Activated CD4-positive, alpha-beta T cell treated with anti-CD3 and anti-CD28 coated beads, Interleukin-2, amount 50 U/mL, for 24 hours (primary cell): ENCODE measurements at regions not wholly inside any gene's neighbourhood (a gene's known extent, or its start where the extent isn't known, plus 50 kb on each side); places are given as distances from the start of the nearest gene placed in this dataset.
"Not testable (repeated sequence)": the region's sequence is repeated elsewhere in the genome, so short reads cannot be mapped to it uniquely, and the experiment has no call there.

Source experiments
- DNase-seq, 2 donors: peaks; one replicate each; pipeline ENCODE4 v3.0.0-alpha.2; 2020; ENCODE audit warnings: low read depth in 1 of 2, low spot score in 1 of 2

DNA sequence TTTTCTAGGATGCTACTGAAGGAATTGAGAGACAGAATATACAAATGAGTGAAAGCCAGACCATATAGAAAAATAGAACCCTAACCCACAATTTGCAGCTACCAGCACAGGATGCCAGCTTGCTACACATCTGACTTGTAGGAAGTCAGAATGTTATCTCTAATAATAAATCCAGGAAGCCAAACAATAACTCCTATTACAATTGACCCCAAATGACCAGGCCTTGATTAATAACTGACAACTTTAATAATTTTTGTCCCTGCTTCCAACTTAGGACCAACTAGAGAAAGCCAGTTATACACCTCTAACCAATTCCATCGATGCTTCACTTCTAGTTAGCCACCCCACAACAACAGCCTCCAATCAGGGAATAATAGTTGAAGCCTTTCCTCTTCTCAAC, 193.4 kb downstream of the CASP12 start:
- no peak for DNase-seq

DNA sequence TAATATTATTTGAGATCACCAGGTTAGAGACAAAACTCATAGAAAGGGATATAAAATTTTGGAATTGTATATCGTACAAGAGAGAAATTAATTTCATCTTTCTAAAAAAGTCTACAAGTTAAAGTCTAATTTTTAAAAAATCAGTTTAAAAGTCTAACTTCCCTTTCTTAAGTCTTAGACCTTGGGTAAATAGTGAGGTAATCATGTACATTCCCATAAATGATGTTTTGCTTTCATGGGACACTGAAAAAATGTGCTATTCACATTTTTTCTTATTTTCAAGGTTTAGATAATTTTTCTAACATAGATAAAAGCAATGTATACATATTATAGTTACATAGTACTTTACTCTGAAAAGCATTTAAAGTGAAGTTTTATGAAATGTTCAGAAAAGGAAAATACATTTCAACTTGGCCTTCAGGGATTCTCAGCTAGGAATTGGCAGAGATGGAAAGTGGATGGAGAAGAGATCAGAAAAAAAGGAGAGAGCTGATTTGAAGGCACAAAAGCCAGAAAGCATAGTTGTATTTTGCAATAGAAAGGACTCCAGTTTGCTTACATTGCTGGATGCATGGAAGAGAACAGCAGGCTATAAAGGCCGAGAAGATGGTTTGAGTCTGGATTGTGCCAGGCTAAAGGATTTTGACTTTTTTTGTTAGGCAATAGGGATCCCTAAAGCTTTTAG, 194.0 kb downstream of the CASP12 start:
- DNase-seq = no peak

DNA sequence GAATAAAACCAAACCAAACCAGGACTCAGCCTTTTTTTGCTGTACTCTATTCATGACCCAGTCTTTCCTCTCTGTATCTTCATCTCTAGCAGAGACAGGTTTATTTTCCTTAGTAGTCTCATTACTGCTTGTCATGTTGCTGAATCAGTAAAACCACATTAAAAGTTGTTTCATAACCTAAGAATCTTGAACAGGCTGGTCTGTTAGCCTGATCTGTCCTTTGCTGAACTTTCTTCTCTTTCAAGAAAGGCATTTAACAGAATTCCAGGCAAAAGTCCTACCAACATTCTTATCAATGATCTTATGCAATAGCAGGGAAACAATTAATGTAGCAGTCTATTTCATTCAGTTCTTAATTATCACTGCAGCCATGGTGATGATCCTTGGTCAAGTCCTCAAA, 197.7 kb downstream of the CASP12 start:
- DNase-seq = no peak

DNA sequence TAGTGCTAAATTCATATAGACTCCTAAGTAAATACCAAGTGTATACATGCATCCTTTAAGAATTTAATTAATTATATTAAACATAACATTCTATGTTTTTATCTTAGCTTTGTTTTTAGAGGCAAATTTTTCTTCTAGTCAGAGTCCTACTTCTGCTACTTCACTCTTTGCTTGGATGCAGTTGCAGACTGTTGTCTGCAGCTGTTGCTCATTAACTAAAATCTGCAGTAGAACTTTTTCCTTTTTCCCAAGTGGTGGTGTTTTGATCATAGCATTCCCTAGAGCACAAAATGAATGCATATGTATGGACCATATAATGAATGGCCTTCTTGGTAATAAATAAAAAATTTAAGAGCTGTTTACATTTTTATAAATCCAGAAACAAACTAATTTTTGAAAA, 198.3 kb downstream of the CASP12 start:
- no peak for DNase-seq

DNA sequence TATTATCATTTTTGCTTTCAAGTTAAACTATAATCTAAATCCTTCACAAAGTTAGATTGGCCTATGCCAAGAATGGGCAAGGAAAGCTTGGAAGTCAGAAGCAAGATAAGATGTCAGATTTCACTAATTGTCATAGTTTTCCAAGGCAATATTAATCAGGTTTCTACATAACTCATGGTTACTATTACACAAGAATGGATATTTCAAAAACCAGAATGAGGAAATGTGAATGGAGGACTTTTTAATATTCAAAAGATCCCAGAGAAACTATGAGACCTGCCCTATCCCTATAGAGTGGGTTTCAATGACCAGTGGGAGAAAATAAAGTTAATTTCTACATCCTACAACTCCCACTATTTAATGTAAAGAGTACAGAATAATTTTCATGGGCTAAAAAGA, 203.2 kb downstream of the CASP12 start:
- no peak for DNase-seq

DNA sequence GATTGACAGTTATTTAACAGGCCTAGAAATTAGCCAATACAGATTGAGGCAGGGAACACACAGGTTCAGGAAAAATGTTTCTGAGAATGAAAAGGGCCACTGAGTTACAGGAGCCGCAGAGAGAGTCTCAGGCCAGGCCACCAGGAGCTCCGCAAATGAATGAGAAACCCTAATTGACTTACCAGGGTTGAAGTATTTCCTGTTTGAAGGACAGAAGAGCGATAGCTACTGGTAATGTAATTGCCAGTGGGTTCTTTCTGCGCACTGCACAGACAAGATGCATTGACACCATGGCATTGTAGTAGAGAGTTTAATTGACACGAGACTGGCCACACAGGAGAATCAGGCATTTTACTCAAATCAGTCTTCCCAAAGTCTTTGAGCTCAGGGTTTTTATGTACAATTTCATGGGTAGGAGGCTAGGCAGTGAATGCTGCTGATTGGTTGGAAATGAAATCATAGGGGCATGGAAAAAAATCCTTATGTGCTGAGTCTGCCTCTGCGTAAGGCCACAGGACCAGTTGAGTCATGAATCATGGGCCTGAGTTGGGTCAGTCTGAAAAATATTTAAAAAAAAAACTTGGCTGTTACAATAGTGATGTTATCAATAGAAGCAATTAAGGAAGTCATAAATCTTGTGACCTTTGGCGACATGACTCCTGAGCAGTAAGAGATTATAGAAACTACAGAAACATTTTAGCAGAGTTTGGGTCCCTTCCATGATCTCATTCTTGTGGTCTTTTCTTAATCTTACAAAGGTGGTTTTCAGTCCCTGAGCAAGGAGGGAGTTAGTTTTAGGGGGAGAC, 203.8 kb downstream of the CASP12 start:
- no peak for DNase-seq

DNA sequence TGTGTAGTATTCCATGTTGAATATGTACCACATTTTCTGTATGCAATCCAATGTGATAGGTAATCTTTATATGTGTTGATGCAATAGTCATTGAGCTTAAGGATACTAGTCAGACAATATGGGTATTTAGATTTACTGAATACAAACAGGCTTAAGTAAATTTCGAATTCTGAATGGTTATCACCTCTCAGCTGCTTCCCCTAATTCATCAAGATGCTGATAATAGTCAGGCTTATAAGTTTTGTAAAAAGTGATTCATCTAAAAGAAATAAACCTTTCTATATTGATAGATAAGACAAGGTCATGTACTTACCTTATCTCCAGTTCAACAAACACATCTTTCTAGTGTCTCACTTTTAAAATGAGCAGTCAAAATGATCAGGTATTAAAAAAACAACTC, 205.5 kb downstream of the CASP12 start:
- DNase-seq = no peak

DNA sequence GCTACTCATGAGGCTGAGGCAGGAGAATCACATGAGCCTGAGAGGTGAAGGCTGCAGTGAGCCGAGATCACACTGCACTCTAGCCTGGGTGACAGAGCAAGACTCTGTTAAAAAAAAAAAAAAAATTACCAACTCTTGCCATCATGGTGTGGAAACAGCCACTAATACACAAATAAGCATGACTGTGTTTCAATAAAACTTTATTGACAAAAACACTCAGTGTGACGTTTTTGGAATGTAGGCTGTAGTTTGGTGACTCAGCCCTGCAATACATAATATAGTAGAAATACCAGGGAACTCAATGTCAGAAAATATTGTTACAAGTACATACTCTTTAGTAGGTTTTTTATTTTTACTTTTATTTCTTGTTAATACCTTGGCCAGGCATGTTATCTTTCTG, 207.1 kb downstream of the CASP12 start:
- DNase-seq = no peak

DNA sequence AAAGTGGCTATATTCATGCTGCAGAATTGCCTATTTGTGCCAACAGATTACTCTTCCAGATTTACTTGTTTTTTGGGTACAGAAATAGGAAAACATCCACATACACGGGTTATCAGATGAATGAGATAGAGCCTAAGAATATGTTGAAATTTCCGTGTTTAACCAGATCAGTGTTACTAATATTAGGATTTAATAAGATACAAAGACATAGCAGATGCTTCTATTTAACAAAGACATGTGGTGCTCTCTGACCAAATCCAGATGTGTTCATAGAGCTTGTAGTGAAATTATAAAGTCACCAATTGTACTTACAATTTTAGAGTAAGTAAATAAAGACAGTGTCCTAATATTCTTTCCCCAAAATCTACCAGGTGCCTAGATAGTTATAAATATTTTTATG, 208.0 kb downstream of the CASP12 start:
- no peak for DNase-seq

DNA sequence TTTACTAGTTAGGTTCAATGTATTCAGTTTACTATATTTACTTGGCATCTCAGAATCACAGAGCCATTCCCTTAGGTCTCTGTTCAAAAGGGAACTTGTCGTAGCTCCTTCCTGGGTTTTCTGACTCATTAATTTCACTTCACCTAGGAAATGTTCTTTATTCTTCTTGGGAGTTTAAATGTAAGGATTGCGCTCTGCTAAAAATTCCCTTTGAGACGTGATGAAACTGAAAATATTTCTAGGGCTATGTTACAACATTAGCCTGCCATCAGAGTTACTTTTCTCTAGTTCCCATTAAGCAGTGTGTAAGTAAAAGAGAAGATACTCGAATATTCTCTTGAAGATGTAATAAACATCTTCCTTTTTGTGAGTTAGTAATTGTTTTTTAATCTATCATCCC, 209.5 kb downstream of the CASP12 start:
- no peak for DNase-seq

DNA sequence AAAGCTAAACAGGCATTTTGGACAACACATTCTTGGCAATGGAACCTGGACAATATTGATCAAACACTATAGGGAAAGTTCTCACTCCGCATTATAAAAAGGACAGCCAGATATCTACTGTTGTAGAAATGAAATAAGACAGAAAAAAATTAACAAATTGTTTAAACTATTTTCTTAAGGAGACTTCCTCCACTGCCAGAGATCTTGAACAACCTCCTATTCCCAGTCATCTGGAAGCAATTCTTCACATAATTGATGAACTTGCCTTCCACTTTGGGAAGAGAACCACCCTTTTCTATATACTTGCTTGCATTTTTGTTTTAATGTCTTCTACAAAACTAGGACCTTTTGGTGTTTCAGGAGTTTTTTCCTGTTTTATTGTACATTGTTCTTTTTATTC, 216.1 kb downstream of the CASP12 start:
- no peak for DNase-seq

DNA sequence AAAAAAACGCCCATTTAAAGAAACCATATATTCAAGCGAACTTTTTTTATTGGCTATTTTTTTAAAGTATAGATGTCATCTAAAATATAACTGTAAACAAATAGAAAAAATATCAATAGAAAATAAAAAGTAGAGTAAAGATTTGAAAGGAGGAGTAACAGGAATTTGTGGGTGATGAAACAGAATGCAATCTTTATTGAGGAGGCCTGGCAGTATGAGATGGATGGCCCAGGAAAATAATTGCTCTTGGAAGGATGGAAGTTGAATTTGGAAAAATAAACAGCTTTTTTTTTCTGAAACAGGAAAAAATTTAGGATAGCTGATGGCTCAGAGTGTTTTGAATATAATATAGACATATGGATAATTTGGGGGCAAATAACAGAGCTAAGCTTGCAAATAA, 219.0 kb downstream of the CASP12 start:
- no peak for DNase-seq

DNA sequence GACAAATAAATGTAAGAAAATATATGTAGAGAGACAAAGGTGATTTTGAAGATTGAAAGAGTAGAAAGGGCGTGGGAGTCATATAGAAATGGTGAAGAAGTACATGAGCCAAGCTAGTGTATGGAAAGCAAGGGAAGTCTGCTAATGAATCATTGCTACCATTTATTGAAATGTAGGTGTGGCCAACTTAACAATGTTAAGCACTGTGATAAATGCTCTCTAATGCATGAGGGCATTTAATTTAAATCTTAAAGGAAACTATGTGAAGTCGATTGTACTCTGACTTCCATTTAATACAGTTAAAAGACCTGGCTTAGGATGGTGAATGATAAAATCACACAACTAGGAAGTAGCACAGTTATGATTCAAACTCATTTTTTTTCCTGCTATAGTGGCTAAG, 219.9 kb downstream of the CASP12 start:
- no peak for DNase-seq

DNA sequence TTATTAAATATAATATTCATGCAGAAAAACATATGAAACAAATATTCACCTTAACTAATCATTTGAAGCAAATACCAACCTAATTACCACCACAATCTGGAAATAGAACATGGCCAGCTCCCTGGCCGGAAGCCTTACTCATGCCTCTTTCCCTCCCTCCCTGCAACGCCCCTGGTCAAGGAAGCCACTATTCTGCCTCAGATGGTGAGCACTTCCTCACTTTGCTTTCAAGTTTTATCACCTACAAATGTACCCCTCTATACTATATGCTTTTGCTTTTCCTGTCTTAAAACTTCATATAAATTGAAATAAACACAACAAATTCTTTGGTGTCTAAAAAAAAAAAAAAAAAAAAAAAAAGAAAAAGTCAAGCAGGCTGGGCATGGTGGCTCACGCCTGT, 221.2 kb downstream of the CASP12 start:
- not testable (repeated sequence) for DNase-seq

DNA sequence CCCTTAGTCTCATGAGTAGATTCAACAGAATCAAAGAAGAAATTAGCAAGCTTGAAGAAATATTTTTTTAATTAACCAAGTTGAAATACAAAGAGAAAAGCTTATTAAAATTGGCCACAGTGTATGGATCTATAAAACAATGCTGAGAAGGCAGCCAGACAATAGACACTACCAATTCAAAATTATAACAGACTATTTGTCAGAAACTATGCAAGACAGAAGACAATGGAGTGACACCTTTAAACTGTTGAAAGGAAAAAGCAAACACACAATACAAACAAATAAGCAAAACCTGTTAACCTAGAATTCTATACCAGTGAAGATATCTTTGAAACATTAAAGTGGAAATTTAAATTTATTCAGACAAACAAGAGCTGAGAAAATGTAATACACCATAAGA, 225.4 kb downstream of the CASP12 start:
- no peak for DNase-seq

DNA sequence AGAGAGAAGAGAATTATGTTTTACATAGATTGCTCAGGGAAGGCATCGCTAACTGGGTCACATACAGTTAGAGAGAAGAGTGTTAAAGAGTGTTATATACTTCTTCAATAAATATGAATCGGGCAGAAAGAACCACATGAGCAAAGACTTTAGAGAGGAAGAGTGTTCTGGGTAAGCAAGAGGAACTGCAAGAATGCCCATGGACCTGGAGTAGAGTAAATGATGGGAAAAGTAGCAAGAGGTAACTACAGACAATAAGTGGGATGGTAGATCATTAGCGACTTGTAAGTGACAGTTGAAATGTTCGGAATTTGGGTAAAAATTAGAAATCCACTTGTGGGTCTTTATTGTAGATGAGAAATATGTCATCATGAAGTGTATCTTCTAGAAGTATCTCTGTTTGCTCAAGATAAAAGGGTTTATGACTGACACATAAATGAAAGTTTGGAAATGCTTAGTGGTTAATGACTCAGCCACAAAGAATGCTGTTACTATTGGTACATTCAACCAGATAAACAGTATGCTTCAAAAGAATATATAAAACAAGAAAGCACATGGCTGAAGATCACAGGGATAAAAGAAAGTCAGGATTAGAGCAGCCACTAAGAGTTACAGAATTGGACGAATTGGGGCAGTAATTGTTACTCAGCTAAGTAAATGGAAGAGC, 229.3 kb downstream of the CASP12 start:
- DNase-seq = no peak

DNA sequence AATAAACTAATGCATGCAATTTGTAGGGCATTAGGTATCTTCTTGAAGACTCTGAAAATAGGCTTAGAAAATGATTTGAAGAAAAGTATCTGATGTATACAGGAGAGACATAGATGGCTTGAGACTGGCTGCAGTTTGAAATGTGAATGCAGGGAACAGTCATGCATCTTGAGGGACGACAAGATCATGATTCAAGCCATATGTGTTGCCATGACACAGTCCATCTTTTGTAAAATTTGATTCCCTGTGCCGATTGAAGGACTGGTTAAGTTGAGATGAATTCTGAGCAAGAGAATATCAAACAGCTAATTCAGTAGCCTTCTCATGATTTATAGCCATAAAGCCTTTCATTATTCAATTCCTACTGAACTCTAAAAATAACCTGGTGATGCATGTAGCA, 231.6 kb downstream of the CASP12 start:
- no peak for DNase-seq

DNA sequence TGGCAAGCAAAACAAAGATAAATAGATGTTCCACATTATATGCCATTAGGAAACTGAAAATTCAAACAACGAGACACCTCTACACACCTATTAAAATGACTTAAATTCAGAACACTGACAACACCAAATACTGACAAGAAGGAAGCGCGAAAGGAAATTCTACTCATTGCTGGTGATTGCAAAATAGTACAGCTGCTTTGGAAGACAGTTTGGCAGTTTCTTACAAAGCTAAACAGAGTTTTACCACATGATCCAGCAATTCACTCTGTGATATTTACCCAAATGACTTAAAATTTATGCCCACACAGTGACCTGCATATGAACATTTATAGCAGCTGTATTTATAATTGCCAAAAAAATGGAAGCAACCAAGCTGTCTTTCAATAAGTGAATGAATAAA, 232.6 kb downstream of the CASP12 start:
- DNase-seq = no peak

DNA sequence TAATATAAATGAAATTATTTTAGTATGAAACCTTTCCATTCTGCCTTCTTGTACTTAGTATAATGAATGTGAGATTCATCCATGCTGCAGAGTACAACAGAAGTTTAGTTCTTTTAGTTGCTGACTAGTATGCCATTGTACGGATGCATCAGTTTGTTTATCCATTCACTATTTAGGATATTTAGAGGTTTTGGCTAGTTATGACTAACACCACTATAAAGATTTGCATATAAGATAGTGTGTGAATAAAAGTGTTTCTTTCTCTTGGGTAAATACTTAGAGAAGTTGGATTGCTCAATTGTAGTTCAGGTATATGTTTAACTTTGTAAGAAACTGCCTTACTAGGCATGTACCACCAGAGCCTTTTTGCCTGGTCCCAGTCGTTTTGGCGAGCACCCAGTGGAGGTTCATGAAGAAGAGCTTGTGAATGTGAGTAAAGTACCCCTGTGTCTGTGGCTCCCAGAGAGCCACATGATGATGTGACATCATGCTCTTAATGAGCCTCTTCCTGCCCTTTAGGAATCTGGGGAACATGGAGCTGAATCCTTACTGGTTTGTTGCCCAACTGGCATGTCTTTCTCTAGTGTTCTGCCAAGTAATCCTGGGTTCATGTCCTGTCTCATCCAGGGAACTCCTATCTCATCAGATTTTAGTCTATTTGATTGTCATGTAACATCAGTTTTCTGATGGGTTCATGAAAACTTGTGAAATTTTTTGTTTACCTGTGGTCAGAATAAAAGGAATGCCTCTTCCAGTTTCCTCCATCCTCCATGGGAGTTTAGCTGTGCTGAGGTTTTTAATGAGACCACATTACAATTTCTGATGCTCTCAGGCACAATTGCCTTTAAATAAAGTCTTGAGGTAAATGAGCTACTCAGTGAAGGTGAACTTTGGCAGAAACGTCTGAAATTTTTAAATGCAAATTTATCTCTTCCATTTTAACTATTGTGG, 234.8 kb downstream of the CASP12 start:
- DNase-seq = no peak

DNA sequence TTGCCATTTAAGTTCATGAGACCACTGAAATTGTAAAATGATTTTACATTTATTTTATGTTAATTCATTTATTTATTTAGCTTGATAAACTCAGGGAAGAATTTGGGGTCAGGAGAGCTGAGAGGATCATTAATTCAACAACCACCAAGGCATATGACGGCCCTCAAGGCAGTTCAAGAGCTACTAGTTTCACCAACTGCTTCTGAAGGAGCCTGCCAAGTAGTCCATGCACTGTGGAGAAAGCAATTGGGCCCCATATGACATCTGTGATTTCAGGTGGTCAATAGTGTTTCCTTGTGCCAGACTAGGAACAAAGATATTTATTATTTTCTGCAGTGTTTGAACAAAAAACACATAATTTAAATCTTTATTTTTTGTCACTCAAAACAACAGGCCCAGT, 236.4 kb downstream of the CASP12 start:
- no peak for DNase-seq

DNA sequence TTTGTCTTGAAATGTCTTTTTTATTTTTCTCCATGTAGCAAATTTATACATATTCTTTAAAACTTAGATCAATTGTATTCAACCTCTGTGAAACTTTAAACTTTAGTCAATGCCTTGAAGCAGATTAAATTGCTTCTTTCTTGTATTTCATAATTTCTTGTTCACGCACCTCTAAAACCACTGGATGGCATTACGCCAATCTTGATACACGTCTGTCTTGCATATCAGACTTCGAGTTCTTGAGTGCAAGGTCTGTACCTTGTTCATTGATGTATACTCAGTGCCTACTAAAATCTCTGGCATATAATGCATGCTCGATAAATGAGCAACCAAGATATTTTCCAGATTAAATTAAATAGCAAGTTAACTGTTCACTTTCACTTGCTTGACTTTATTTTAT, 236.8 kb downstream of the CASP12 start:
- DNase-seq = no peak
